Peyer's patch (tissue), 4 donors: ENCODE measurements at regions not wholly inside any gene's neighbourhood (a gene's known extent, or its start where the extent isn't known, plus 50 kb on each side); places are given as distances from the start of the nearest gene placed in this dataset.
A peak's percentile ranks its signal among the peaks of the same experiment; 100 is the strongest.

Source experiments
- DNase-seq, 3 donors: peaks; one replicate each; pipeline ENCODE4 v3.0.0-alpha.2; 2017 to 2019
- H3K27ac ChIP-seq, 4 donors: fragments of 200-600 bp; sonication (generic); one replicate each; pipeline ENCODE4 v1.5.1; 2016 to 2019
- H3K27me3 ChIP-seq, 2 donors: fragments of 200-600 bp; sonication (generic); one replicate each; pipeline ENCODE4 v1.5.1; 2019
- H3K36me3 ChIP-seq, 3 donors: fragments of 200-600 bp; sonication (generic); one replicate each; pipeline ENCODE4 v1.5.1; 2016 to 2019
- H3K4me1 ChIP-seq, 4 donors: fragments of 200-600 bp; sonication (generic); one replicate each; pipeline ENCODE4 v1.5.1; 2016 to 2019
- H3K4me3 ChIP-seq, 4 donors: fragments of 200-600 bp; sonication (generic); 1 replicate in 3 of 4; 2 replicates in 1 of 4; pipeline ENCODE4 v1.5.1; 2016 to 2019; ENCODE audit warnings: mild to moderate bottlenecking in 1 of 4
- H3K9me3 ChIP-seq, 4 donors: fragments of 200-600 bp; sonication (generic); one replicate each; pipeline ENCODE4 v1.5.1; 2016 to 2019; ENCODE audit warnings: mild to moderate bottlenecking in 1 of 4
- POLR2A ChIP-seq, 2 donors: fragments of 450-650 bp; IDR thresholded peaks; one replicate each; pipeline ENCODE4 v1.5.1; 2017; ENCODE audit warnings: antibody characterized with exemption in 2 of 2, mild to moderate bottlenecking in 2 of 2, moderate library complexity in 2 of 2
- TF ChIP-seq, protein P1 (sequence below), 6 experiments: fragments of 450-650 bp in 4 of 6; fragments of 200-600 bp in 2 of 6; sonication (generic) in 1 of 6; IDR thresholded peaks; one replicate each; pipeline ENCODE4 v1.5.1; 2017 to 2019; ENCODE audit warnings: antibody characterized with exemption in 6 of 6, mild to moderate bottlenecking in 3 of 6, moderate library complexity in 1 of 6

DNA sequence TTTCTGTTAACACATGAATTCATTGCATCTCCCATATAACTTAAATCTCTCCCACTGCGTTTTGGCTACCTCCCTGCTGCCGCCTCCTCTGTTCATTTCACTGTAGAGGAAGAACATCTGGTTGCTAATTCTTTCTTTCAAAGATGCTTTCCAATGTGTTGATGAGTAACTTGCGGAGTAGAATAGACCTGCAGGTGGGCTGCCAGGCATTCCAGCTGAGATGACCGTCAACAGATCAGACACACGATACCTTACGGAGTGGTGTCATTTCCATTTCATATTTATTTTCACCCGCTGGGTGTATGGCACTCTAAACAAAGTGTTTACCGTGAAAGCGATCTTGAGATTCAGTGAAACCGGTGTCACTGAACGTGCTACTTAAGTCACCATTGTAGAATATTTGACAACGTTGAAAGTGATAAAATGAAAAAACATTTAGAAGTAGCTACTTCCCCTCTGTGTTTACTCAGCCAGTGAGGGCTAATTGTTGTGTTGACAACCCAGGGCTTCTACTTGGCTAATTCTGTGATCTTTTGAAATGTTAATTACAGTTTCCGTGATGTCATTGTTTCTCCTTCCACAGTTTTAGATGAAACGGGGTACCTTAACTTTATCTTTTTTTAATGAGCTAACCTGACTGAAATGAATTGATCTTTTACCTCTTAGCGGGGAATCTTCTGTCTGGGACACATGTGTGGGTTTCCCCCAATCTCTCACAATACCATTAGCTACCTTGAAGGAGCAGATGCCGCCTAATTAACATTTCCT is 228.5 kb upstream of the ARGLU1 start:
- Histone ChIP-seq H3K27ac (no peak overlapping the region), H3K27me3 (no peaks in the 10 kb centered on the region), H3K4me1 (no peaks in the 10 kb centered on the region), H3K9me3 (no peaks in the 10 kb centered on the region), H3K36me3 (no peaks in the 10 kb centered on the region), H3K4me3 (peak overlapping the region in 2 of 4 donors; percentile 15 to 29)
- DNase-seq = no peak
- TF ChIP-seq POLR2A (IDR thresholded peaks at IDR 0.05) = no peak
- TF ChIP-seq, protein P1, sequence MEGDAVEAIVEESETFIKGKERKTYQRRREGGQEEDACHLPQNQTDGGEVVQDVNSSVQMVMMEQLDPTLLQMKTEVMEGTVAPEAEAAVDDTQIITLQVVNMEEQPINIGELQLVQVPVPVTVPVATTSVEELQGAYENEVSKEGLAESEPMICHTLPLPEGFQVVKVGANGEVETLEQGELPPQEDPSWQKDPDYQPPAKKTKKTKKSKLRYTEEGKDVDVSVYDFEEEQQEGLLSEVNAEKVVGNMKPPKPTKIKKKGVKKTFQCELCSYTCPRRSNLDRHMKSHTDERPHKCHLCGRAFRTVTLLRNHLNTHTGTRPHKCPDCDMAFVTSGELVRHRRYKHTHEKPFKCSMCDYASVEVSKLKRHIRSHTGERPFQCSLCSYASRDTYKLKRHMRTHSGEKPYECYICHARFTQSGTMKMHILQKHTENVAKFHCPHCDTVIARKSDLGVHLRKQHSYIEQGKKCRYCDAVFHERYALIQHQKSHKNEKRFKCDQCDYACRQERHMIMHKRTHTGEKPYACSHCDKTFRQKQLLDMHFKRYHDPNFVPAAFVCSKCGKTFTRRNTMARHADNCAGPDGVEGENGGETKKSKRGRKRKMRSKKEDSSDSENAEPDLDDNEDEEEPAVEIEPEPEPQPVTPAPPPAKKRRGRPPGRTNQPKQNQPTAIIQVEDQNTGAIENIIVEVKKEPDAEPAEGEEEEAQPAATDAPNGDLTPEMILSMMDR (IDR thresholded peaks at IDR 0.05) = no peak

DNA sequence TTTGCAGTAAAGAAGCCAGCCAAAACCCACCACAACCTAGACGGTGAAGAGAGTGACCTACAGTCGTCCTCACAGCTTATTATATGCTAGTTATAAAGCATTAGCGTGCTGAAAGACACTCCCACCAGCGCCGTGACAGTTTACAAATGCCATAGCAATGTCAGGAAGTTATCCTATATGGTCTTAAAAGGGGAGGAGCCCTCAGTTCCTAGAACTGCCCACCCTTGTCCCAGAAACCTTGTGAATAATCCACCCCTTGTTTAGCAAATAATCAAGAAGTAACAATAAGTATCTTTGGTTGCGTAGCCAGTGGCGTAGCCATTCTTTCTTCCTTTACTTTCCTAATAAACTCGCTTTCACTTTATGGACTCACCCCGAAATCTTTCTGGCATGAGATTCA is 227.9 kb upstream of the ARGLU1 start:
- TF ChIP-seq, protein P1 (IDR thresholded peaks at IDR 0.05) = no peak
- TF ChIP-seq POLR2A (IDR thresholded peaks at IDR 0.05) = no peak
- DNase-seq = no peak
- Histone ChIP-seq H3K4me1 (no peaks in the 10 kb centered on the region), H3K27ac (no peak overlapping the region), H3K4me3 (peak overlapping the region in 2 of 4 donors; percentile 15 to 29), H3K36me3 (no peaks in the 10 kb centered on the region), H3K9me3 (no peaks in the 10 kb centered on the region), H3K27me3 (no peaks in the 10 kb centered on the region)

DNA sequence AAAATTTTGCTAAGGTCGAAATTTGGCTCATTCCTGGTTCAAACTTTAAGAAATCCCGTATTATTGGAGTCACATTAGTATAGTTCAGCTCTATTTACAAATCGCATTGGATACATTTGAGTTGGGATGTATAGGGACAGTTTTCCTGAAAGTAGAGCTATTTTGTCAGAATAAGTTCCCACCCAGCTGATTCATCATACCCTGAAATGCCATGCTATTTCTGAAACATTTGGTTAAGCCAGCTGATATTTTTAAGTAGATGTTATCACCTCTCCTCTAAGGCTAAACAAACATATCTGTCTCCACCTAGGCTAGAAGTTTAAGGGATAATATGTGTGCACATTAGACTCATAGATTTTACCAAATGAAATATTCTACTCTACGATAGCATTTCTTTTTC is 226.2 kb upstream of the ARGLU1 start:
- Histone ChIP-seq H3K27ac (no peak overlapping the region), H3K4me3 (no peak overlapping the region), H3K36me3 (no peaks in the 10 kb centered on the region), H3K9me3 (no peaks in the 10 kb centered on the region), H3K4me1 (no peaks in the 10 kb centered on the region), H3K27me3 (no peaks in the 10 kb centered on the region)
- DNase-seq = no peak
- no peak for TF ChIP-seq POLR2A (IDR thresholded peaks at IDR 0.05)

DNA sequence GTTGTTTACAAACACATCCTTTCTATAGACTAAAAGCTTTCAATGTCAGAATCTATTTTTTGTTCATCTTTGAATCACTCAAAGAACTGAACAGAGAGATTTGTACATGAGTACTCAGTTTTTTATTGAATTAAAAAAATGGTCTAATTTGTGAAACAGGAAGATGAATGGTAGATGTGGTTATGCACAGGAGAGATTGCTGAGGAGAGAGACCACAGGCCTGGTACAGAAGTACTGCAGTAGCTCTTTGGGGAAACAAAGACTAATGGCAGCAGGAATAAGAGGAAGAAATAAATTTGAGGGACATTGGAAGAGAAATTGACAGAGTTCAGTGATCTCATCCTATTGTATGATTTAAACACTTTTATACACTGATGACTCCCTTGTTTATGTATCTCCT is 222.0 kb upstream of the ARGLU1 start:
- TF ChIP-seq, protein P1 (IDR thresholded peaks at IDR 0.05) = no peak
- TF ChIP-seq POLR2A (IDR thresholded peaks at IDR 0.05) = no peak
- Histone ChIP-seq H3K36me3 (no peaks in the 10 kb centered on the region), H3K4me3 (no peak overlapping the region), H3K4me1 (no peaks in the 10 kb centered on the region), H3K9me3 (no peaks in the 10 kb centered on the region), H3K27ac (no peak overlapping the region), H3K27me3 (no peaks in the 10 kb centered on the region)
- no peak for DNase-seq

DNA sequence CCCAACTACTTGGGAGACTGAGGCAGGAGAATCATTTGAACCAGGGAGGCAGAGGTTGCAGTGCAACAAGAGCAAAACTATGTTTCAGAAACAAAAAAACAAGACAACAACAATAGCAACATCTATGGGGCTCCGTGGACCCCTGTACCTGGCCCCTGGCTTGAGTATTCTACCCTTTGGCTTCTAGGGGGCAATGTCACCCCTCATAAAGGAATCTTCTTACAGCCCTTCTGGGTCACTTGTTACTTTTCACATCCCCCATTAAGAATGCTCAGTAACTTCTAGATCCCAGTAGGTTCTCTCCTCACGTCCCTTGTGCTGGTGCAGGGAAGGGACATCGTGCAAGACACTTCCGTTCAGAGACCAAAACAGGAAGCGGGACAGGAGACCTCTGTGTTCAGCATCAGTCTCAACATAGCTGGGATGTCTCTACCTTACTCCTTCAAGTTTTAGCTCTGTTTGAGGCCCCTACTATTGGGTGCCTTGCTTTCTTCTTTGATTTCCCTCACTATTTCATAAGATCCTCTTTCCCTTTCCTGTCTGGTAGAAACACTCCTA is 218.1 kb upstream of the ARGLU1 start:
- no peaks in the 10 kb centered on the region for H3K4me1 ChIP-seq
- H3K9me3 ChIP-seq = no peaks in the 10 kb centered on the region
- no peaks in the 10 kb centered on the region for H3K36me3 ChIP-seq
- H3K27ac ChIP-seq = no peak overlapping the region
- DNase-seq = no peak
- no peak overlapping the region for H3K4me3 ChIP-seq
- TF ChIP-seq POLR2A (IDR thresholded peaks at IDR 0.05) = no peak
- TF ChIP-seq, protein P1 (IDR thresholded peaks at IDR 0.05) = no peak
- H3K27me3 ChIP-seq = no peaks in the 10 kb centered on the region

DNA sequence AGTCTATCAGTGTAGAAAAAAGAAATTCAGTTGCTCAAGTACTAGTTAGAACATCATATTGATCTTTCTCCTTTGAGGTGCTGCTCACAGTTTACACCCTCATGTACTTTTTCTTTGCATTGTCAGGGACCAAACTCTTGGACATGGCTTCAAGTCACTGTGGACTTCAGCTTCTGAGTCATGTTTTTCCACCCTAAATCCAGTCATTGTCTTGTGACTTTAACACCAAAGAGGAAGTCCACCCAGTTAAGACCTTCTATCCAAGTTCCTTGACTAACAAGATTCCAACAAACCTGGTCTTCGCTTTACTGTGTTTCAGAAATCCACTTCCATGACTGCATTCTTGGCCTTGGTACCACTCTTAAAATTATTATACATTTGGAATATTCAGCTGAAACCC is 206.7 kb upstream of the ARGLU1 start:
- TF ChIP-seq POLR2A (IDR thresholded peaks at IDR 0.05) = no peak
- TF ChIP-seq, protein P1 (IDR thresholded peaks at IDR 0.05) = no peak
- H3K4me3 ChIP-seq = no peak overlapping the region
- no peak for DNase-seq
- H3K36me3 ChIP-seq = no peaks in the 10 kb centered on the region
- H3K9me3 ChIP-seq = no peaks in the 10 kb centered on the region
- H3K27me3 ChIP-seq = no peaks in the 10 kb centered on the region
- no peak overlapping the region for H3K27ac ChIP-seq
- no peaks in the 10 kb centered on the region for H3K4me1 ChIP-seq
